Adrenal gland (tissue), 9 donors: ENCODE measurements at regions not wholly inside any gene's neighbourhood (a gene's known extent, or its start where the extent isn't known, plus 50 kb on each side); places are given as distances from the start of the nearest gene placed in this dataset.

Source experiments
- DNase-seq, 7 donors: peaks; one replicate each; pipeline ENCODE4 v3.0.0-alpha.2; 2019 to 2020
- H3K27ac ChIP-seq, 5 donors: fragments of 200-600 bp; sonication (generic) in 4 of 5; 1 replicate in 3 of 5; 2 replicates in 2 of 5; pipeline versions ENCODE4 v1.5.1 to v1.8.0; 2016 to 2020; ENCODE audit warnings: mild to moderate bottlenecking in 1 of 5
- H3K27me3 ChIP-seq: fragments of 200-600 bp; 2 replicates; pipeline ENCODE4 v1.8.0; 2021
- H3K36me3 ChIP-seq, 2 donors: fragments of 200-600 bp; replicated peaks in 1 of 2; 1 replicate in 1 of 2; 2 replicates in 1 of 2; pipeline versions ENCODE4 v1.5.1 to v1.8.0; 2018 to 2022
- H3K4me1 ChIP-seq, 2 donors: fragments of 200-600 bp; replicated peaks in 1 of 2; 1 replicate in 1 of 2; 2 replicates in 1 of 2; pipeline versions ENCODE4 v1.5.1 to v1.8.0; 2018 to 2021
- H3K4me3 ChIP-seq, 4 donors: fragments of 200-600 bp; sonication (generic) in 3 of 4; one replicate each; pipeline ENCODE4 v1.5.1; 2016 to 2018
- H3K9me3 ChIP-seq, 3 donors: fragments of 200-600 bp; sonication (generic) in 1 of 3; replicated peaks in 1 of 3; 1 replicate in 2 of 3; 2 replicates in 1 of 3; pipeline versions ENCODE4 v1.5.1 to v1.8.0; 2016 to 2021
- CTCF ChIP-seq, 6 experiments: fragments of 450-650 bp in 4 of 6; fragments of 200-600 bp in 2 of 6; sonication (generic) in 1 of 6; IDR thresholded peaks; 1 replicate in 5 of 6; 2 replicates in 1 of 6; pipeline versions ENCODE4 v1.5.1 to v1.8.0; 2016 to 2021; ENCODE audit warnings: antibody characterized with exemption in 6 of 6, mild to moderate bottlenecking in 2 of 6, moderate library complexity in 1 of 6
- POLR2A ChIP-seq, 2 donors: fragments of 450-650 bp; IDR thresholded peaks; one replicate each; pipeline ENCODE4 v1.6.1; 2017; ENCODE audit warnings: antibody characterized with exemption in 2 of 2, mild to moderate bottlenecking in 2 of 2, moderate library complexity in 1 of 2
- WGBS, 4 donors: extraction: QIAGEN DNeasy Blood & Tissue Kit in 2 of 4; methylation state at CpG; one replicate each; pipeline versions ENCODE4 v1.1.5 to v1.1.7; 2013 to 2017; 5-methylcytosine and 5-hydroxymethylcytosine counted together
- intact Hi-C, 2 donors: fragments of 100-400 bp; cut with DNase I; formaldehyde crosslinking; loops; one replicate each; pipeline versions ENCODE4 v1.14.1 to v1.15.0; 2022 to 2023
- donor health status: healthy with polysubstance abuse.
- donor health status: Bipolar disorder and iron deficiency.
- donor health status: DM: yes; HTN: yes; CAD: no.
- donor health status: DM: no; HTN: no; CAD: no.
- donor health status: DM: no; HTN: no; CAD: no.

GRCh38 chr15:60250316-60250715 lies 147.5 kb downstream of the ANXA2 start:
- no peak for DNase-seq
- TF ChIP-seq POLR2A (IDR thresholded peaks at IDR 0.05) (no peak), CTCF (IDR thresholded peaks at IDR 0.05) (no peak)
- Histone ChIP-seq H3K27ac (no peak overlapping the region), H3K9me3 (no peaks in the 10 kb centered on the region), H3K4me3 (no peak overlapping the region), H3K4me1 (no peaks in the 10 kb centered on the region), H3K36me3 (no peaks in the 10 kb centered on the region), H3K27me3 (peaks cover 6% of the 10 kb centered on the region)
- intact Hi-C loops, result no loop called here
- 70 to 81% (median 79%) methylated on average over 3 of the region's 3 CpGs for WGBS, 4 donors

- intact Hi-C loops, result no loop called here
- no peak overlapping the region for H3K4me3 ChIP-seq
- no peaks in the 10 kb centered on the region for H3K4me1 ChIP-seq
- no peak for DNase-seq
- WGBS, 4 donors, result 30 to 48% (median 40%) methylated on average over 6 of the region's 6 CpGs
- H3K27me3 ChIP-seq, result peaks cover 6% of the 10 kb centered on the region
- H3K27ac ChIP-seq, result no peak overlapping the region
- no peaks in the 10 kb centered on the region for H3K9me3 ChIP-seq
- TF ChIP-seq CTCF (IDR thresholded peaks at IDR 0.05), result no peak
- no peak for TF ChIP-seq POLR2A (IDR thresholded peaks at IDR 0.05)
- no peaks in the 10 kb centered on the region for H3K36me3 ChIP-seq
Observed at GRCh38 chr15:60251300-60252070, 146.3 kb downstream of the ANXA2 start.

- no peaks in the 10 kb centered on the region for H3K4me1 ChIP-seq
- H3K27me3 ChIP-seq, result peaks cover 6% of the 10 kb centered on the region
- no peak overlapping the region for H3K27ac ChIP-seq
- 0 to 93% (median 83%) methylated on average over 1 of the region's 1 CpG for WGBS, 4 donors
- H3K36me3 ChIP-seq, result no peaks in the 10 kb centered on the region
- no peak overlapping the region for H3K4me3 ChIP-seq
- intact Hi-C loops, result no loop called here
- DNase-seq, result no peak
- no peak for TF ChIP-seq POLR2A (IDR thresholded peaks at IDR 0.05)
- no peak for TF ChIP-seq CTCF (IDR thresholded peaks at IDR 0.05)
- no peaks in the 10 kb centered on the region for H3K9me3 ChIP-seq
Observed at GRCh38 chr15:60254416-60254815, 143.4 kb downstream of the ANXA2 start.

- Histone ChIP-seq H3K27ac (no peak overlapping the region), H3K9me3 (no peaks in the 10 kb centered on the region), H3K4me1 (no peaks in the 10 kb centered on the region), H3K4me3 (no peak overlapping the region), H3K36me3 (no peaks in the 10 kb centered on the region), H3K27me3 (peaks cover 6% of the 10 kb centered on the region)
- TF ChIP-seq CTCF (IDR thresholded peaks at IDR 0.05), result no peak
- TF ChIP-seq POLR2A (IDR thresholded peaks at IDR 0.05), result no peak
- WGBS, 4 donors, result 23 to 39% (median 28%) methylated on average over 2 of the region's 2 CpGs
- intact Hi-C loops, result no loop called here
- DNase-seq, result no peak
Observed at GRCh38 chr15:60255390-60255789, 142.4 kb downstream of the ANXA2 start.
